HepG2 (cell line): ENCODE measurements at regions not wholly inside any gene's neighbourhood (a gene's known extent, or its start where the extent isn't known, plus 50 kb on each side); places are given as distances from the start of the nearest gene placed in this dataset.
A peak's percentile ranks its signal among the peaks of the same experiment; 100 is the strongest.

ENCODE experiments used
- BHLHE40 ChIP-seq: IDR thresholded peaks from 2 replicates; pipeline ENCODE4 v1.6.1; 2011; ENCODE audit warnings: low read length, improper control_type of control experiment
- CBX5 ChIP-seq: sonication (generic); formaldehyde crosslinking; IDR thresholded peaks from 2 replicates; pipeline ENCODE4 v1.4.0; 2020; ENCODE audit warnings: missing genetic modification reagents, borderline replicate concordance
- EED ChIP-seq: sonication (generic); formaldehyde crosslinking; IDR thresholded peaks from 2 replicates; pipeline ENCODE4 v1.5.0; 2020; ENCODE audit warnings: mild to moderate bottlenecking, missing genetic modification reagents
- GABPA ChIP-seq, 2 experiments: IDR thresholded peaks; 2 replicates each; pipeline ENCODE4 v1.6.1; 2011 to 2016; ENCODE audit warnings: low read depth in 2 of 2, low read length in 1 of 2, missing biosample characterization in 1 of 2, missing genetic modification characterization in 1 of 2
- HCFC1 ChIP-seq: fragments of 150-350 bp; IDR thresholded peaks from 2 replicates; pipeline ENCODE4 v1.6.1; 2014; ENCODE audit warnings: low read depth, low read length
- HNRNPH1 ChIP-seq: fragments of 200-400 bp; formaldehyde crosslinking; optimal IDR thresholded peaks from 2 replicates; pipeline ENCODE3; 2017; ENCODE audit warnings: mild to moderate bottlenecking, low read depth, low read length
- LCORL ChIP-seq, 2 experiments: fragments of 450-650 bp in 1 of 2; sonication (generic) in 1 of 2; formaldehyde crosslinking in 1 of 2; IDR thresholded peaks; 2 replicates each; pipeline versions ENCODE4 v1.5.0 to v1.6.1; 2017 to 2020; ENCODE audit warnings: antibody characterized with exemption in 1 of 2, missing genetic modification reagents in 1 of 2
- MEIS1 ChIP-seq: sonication (generic); formaldehyde crosslinking; IDR thresholded peaks from 2 replicates; pipeline ENCODE4 v1.9.0; 2021; ENCODE audit warnings: mild to moderate bottlenecking, missing genetic modification reagents, moderate library complexity, borderline replicate concordance
- POLR2A ChIP-seq, 2 experiments: IDR thresholded peaks; 2 replicates each; pipeline ENCODE4 v1.6.1; 2011; ENCODE audit warnings: low read depth in 2 of 2, low read length in 2 of 2, mild to moderate bottlenecking in 1 of 2, moderate library complexity in 1 of 2; ENCODE audit not compliant: insufficient read depth in 1 of 2
- RAD21 ChIP-seq: fragments of 450-650 bp; formaldehyde crosslinking; IDR thresholded peaks from 2 replicates; pipeline ENCODE4 v1.5.0; 2020; ENCODE audit warnings: mild to moderate bottlenecking
- RARA ChIP-seq: IDR thresholded peaks from 2 replicates; pipeline ENCODE4 v1.6.1; 2016; ENCODE audit warnings: missing genetic modification reagents, missing compliant biosample characterization
- SCMH1 ChIP-seq: sonication (generic); formaldehyde crosslinking; IDR thresholded peaks from 2 replicates; pipeline ENCODE4 v1.9.0; 2021; ENCODE audit warnings: missing genetic modification reagents, mild to moderate bottlenecking, borderline replicate concordance
- SNAI1 ChIP-seq: sonication (generic); formaldehyde crosslinking; IDR thresholded peaks from 2 replicates; pipeline ENCODE4 v1.5.0; 2020; ENCODE audit warnings: mild to moderate bottlenecking, missing genetic modification reagents, borderline replicate concordance
- TARDBP ChIP-seq: sonication (generic); formaldehyde crosslinking; IDR thresholded peaks from 2 replicates; pipeline ENCODE4 v1.8.0; 2022; ENCODE audit warnings: mild to moderate bottlenecking, missing genetic modification reagents
- ZFP36L2 ChIP-seq: sonication (generic); formaldehyde crosslinking; IDR thresholded peaks from 2 replicates; pipeline ENCODE4 v1.4.0; 2020; ENCODE audit warnings: missing genetic modification reagents
- ZFY ChIP-seq: sonication (generic); formaldehyde crosslinking; IDR thresholded peaks from 2 replicates; pipeline ENCODE4 v1.4.0; 2020; ENCODE audit warnings: missing genetic modification reagents
- ZNF12 ChIP-seq: sonication (generic); formaldehyde crosslinking; IDR thresholded peaks from 2 replicates; pipeline ENCODE4 v1.5.0; 2020; ENCODE audit warnings: missing genetic modification reagents
- ZNF260 ChIP-seq: sonication (generic); formaldehyde crosslinking; IDR thresholded peaks from 2 replicates; pipeline ENCODE4 v1.4.0; 2020; ENCODE audit warnings: missing genetic modification reagents, low read depth, mild to moderate bottlenecking, borderline replicate concordance
- ZNF263 ChIP-seq: sonication (generic); formaldehyde crosslinking; IDR thresholded peaks from 2 replicates; pipeline ENCODE4 v1.4.0; 2020; ENCODE audit warnings: missing genetic modification reagents
- ZNF343 ChIP-seq: sonication (generic); formaldehyde crosslinking; IDR thresholded peaks from 2 replicates; pipeline ENCODE4 v1.4.0; 2020; ENCODE audit warnings: mild to moderate bottlenecking, missing genetic modification reagents
- ZNF446 ChIP-seq: sonication (generic); formaldehyde crosslinking; IDR thresholded peaks from 2 replicates; pipeline ENCODE4 v1.5.0; 2020; ENCODE audit warnings: mild to moderate bottlenecking, missing genetic modification reagents
- ZNF572 ChIP-seq: sonication (generic); formaldehyde crosslinking; IDR thresholded peaks from 2 replicates; pipeline ENCODE4 v1.5.1; 2020; ENCODE audit warnings: mild to moderate bottlenecking, missing genetic modification reagents
- ZNF776 ChIP-seq: sonication (generic); formaldehyde crosslinking; IDR thresholded peaks from 2 replicates; pipeline ENCODE4 v1.4.0; 2020; ENCODE audit warnings: mild to moderate bottlenecking, missing genetic modification reagents
- TF ChIP-seq, protein P1 (sequence below): IDR thresholded peaks from 2 replicates; pipeline ENCODE4 v1.6.1; 2016; ENCODE audit warnings: missing biosample characterization, missing genetic modification reagents, low read depth
- TF ChIP-seq, protein P2 (sequence below): sonication (generic); formaldehyde crosslinking; IDR thresholded peaks from 2 replicates; pipeline ENCODE4 v1.9.0; 2022; ENCODE audit warnings: missing genetic modification reagents, mild to moderate bottlenecking, borderline replicate concordance
- TF ChIP-seq, protein P3 (sequence below): sonication (generic); formaldehyde crosslinking; IDR thresholded peaks from 2 replicates; pipeline ENCODE4 v1.9.0; 2021; ENCODE audit warnings: missing genetic modification reagents, mild to moderate bottlenecking, borderline replicate concordance
- TF ChIP-seq, protein P4 (sequence below): sonication (generic); formaldehyde crosslinking; conservative IDR thresholded peaks from 2 replicates; pipeline ENCODE4 v1.8.0; 2022; ENCODE audit warnings: missing genetic modification reagents

DNA sequence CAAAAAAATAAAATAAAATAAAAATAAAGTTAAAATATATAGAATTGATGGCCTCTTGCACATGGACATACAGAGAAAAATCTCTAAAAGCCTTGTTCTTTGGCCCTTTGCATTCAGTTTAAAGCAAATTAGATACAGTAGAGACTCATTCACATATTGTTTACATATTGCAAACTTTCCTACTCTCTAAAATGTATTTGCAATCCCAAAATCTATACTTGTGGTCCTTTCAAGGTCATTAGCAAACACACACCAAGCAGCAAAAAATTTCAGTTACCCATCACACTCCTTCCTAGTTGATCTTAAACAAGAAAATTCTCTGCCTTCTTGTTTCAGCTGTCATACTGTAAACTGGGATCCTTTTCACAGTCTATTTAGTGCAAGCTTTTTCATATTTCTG, 61.0 kb upstream of the SLC44A3 start (continued):
- TF ChIP-seq, protein P1, sequence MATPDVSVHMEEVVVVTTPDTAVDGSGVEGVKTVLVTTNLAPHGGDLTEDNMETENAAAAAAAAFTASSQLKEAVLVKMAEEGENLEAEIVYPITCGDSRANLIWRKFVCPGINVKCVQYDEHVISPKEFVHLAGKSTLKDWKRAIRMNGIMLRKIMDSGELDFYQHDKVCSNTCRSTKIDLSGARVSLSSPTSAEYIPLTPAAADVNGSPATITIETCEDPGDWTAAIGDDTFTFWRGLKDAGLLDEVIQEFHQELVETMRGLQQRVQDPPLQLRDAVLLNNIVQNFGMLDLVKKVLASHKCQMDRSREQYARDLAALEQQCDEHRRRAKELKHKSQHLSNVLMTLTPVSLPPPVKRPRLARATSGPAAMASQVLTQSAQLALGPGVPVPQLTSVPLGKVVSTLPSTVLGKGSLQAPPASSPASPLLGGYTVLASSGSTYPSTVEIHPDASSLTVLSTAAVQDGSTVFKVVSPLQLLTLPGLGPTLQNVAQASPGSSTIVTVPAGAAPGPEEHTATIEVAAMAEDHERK (CRISPR knock-in tag) = no peak
- TF ChIP-seq HCFC1 (no peak), ZNF776 (CRISPR knock-in tag) (no peak), ZNF343 (CRISPR knock-in tag) (no peak), LCORL (IDR thresholded peaks at IDR 0.05) (0 out of 2 replicates have a peak, but pooled peaks have one; percentile 16), LCORL (CRISPR knock-in tag; IDR thresholded peaks at IDR 0.05) (peak; percentile 52; the same call in 1 of the 2 replicates), RARA (CRISPR knock-in tag) (peak; percentile 53; the same call in 1 of the 2 replicates), ZNF446 (CRISPR knock-in tag) (no peak), ZFP36L2 (CRISPR knock-in tag) (no peak), GABPA (IDR thresholded peaks at IDR 0.05; ENCODE audit: low read depth, low read length) (no peak), GABPA (CRISPR knock-in tag; IDR thresholded peaks at IDR 0.05; ENCODE audit: low read depth) (no peak), TARDBP (CRISPR knock-in tag) (0 out of 2 replicates have a peak, but pooled peaks have one; percentile 28), ZNF572 (CRISPR knock-in tag) (no peak), BHLHE40 (no peak), EED (CRISPR knock-in tag) (no peak), SCMH1 (CRISPR knock-in tag) (no peak), HNRNPH1 (no peak), SNAI1 (CRISPR knock-in tag) (no peak), CBX5 (CRISPR knock-in tag) (no peak), MEIS1 (CRISPR knock-in tag) (no peak), ZFY (CRISPR knock-in tag) (no peak), ZNF260 (CRISPR knock-in tag) (no peak), RAD21 (CRISPR knock-in tag) (no peak), ZNF263 (no peak), POLR2A (IDR thresholded peaks at IDR 0.05; ENCODE audit: insufficient read depth in 1 of 2, low read depth in 2 of 2, low read length in 2 of 2) (no peak), ZNF12 (no peak)
- TF ChIP-seq, protein P2, sequence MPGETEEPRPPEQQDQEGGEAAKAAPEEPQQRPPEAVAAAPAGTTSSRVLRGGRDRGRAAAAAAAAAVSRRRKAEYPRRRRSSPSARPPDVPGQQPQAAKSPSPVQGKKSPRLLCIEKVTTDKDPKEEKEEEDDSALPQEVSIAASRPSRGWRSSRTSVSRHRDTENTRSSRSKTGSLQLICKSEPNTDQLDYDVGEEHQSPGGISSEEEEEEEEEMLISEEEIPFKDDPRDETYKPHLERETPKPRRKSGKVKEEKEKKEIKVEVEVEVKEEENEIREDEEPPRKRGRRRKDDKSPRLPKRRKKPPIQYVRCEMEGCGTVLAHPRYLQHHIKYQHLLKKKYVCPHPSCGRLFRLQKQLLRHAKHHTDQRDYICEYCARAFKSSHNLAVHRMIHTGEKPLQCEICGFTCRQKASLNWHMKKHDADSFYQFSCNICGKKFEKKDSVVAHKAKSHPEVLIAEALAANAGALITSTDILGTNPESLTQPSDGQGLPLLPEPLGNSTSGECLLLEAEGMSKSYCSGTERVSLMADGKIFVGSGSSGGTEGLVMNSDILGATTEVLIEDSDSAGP (CRISPR knock-in tag) = no peak
- TF ChIP-seq, protein P3, sequence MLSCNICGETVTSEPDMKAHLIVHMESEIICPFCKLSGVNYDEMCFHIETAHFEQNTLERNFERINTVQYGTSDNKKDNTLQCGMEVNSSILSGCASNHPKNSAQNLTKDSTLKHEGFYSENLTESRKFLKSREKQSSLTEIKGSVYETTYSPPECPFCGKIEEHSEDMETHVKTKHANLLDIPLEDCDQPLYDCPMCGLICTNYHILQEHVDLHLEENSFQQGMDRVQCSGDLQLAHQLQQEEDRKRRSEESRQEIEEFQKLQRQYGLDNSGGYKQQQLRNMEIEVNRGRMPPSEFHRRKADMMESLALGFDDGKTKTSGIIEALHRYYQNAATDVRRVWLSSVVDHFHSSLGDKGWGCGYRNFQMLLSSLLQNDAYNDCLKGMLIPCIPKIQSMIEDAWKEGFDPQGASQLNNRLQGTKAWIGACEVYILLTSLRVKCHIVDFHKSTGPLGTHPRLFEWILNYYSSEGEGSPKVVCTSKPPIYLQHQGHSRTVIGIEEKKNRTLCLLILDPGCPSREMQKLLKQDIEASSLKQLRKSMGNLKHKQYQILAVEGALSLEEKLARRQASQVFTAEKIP (CRISPR knock-in tag) = no peak
- TF ChIP-seq, protein P4, sequence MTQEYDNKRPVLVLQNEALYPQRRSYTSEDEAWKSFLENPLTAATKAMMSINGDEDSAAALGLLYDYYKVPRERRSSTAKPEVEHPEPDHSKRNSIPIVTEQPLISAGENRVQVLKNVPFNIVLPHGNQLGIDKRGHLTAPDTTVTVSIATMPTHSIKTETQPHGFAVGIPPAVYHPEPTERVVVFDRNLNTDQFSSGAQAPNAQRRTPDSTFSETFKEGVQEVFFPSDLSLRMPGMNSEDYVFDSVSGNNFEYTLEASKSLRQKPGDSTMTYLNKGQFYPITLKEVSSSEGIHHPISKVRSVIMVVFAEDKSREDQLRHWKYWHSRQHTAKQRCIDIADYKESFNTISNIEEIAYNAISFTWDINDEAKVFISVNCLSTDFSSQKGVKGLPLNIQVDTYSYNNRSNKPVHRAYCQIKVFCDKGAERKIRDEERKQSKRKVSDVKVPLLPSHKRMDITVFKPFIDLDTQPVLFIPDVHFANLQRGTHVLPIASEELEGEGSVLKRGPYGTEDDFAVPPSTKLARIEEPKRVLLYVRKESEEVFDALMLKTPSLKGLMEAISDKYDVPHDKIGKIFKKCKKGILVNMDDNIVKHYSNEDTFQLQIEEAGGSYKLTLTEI (CRISPR knock-in tag) = no peak
